GM20431 (cell line): ENCODE measurements at regions not wholly inside any gene's neighbourhood (a gene's known extent, or its start where the extent isn't known, plus 50 kb on each side); places are given as distances from the start of the nearest gene placed in this dataset.

ENCODE experiments used
- in situ Hi-C: fragments of 300-500 bp; cut with MseI, MboI; formaldehyde crosslinking; loops from one replicate; pipeline ENCODE4 v1.15.0; 2020; ENCODE audit warnings: low sequenced_read_pairs; ENCODE audit not compliant: unreplicated experiment

GRCh38 chr1:55695151-55695550 is 480.0 kb upstream of the USP24 start:
- in situ Hi-C loops, result no loop called here

GRCh38 chr1:55694310-55694801 is 479.2 kb upstream of the USP24 start:
- in situ Hi-C loops, result no loop called here

GRCh38 chr1:55692726-55693125 is 477.6 kb upstream of the USP24 start:
- in situ Hi-C loops, result no loop called here

GRCh38 chr1:55690366-55690765 is 475.2 kb upstream of the USP24 start:
- in situ Hi-C loops, result no loop called here

GRCh38 chr1:55689800-55690199 is 474.6 kb upstream of the USP24 start:
- in situ Hi-C loops, result no loop called here

GRCh38 chr1:55685560-55685959 is 470.4 kb upstream of the USP24 start:
- in situ Hi-C loops, result no loop called here

GRCh38 chr1:55684131-55684650 is 469.0 kb upstream of the USP24 start:
- in situ Hi-C loops, result no loop called here

GRCh38 chr1:55682198-55682597 is 467.0 kb upstream of the USP24 start:
- in situ Hi-C loops, result no loop called here

- in situ Hi-C loops, result no loop called here
These were observed 464.8 kb upstream of the USP24 start for GRCh38 chr1:55679971-55680370.

GRCh38 chr1:55673416-55673815 is 458.3 kb upstream of the USP24 start:
- in situ Hi-C loops, result no loop called here

GRCh38 chr1:55670331-55671082 is 455.3 kb upstream of the USP24 start:
- in situ Hi-C loops, result no loop called here

- in situ Hi-C loops, result no loop called here
These were observed 454.1 kb upstream of the USP24 start for GRCh38 chr1:55669293-55669692.

- in situ Hi-C loops, result no loop called here
These were observed 447.7 kb upstream of the USP24 start for GRCh38 chr1:55662875-55663274.

- in situ Hi-C loops, result no loop called here
These were observed 443.8 kb upstream of the USP24 start for GRCh38 chr1:55658917-55659316.

GRCh38 chr1:55654750-55655149 is 439.6 kb upstream of the USP24 start:
- in situ Hi-C loops, result no loop called here

- in situ Hi-C loops, result no loop called here
These were observed 439.0 kb upstream of the USP24 start for GRCh38 chr1:55654171-55654570.

- in situ Hi-C loops, result no loop called here
These were observed 435.3 kb upstream of the USP24 start for GRCh38 chr1:55650444-55650843.

GRCh38 chr1:55646181-55646580 is 431.0 kb upstream of the USP24 start:
- in situ Hi-C loops, result no loop called here

- in situ Hi-C loops, result no loop called here
These were observed 430.1 kb upstream of the USP24 start for GRCh38 chr1:55645270-55645669.

- in situ Hi-C loops, result no loop called here
These were observed 426.8 kb upstream of the USP24 start for GRCh38 chr1:55641947-55642346.

- in situ Hi-C loops, result no loop called here
These were observed 425.7 kb upstream of the USP24 start for GRCh38 chr1:55640708-55641473.
